SU-DHL-6 (cell line): ENCODE measurements at regions not wholly inside any gene's neighbourhood (a gene's known extent, or its start where the extent isn't known, plus 50 kb on each side); places are given as distances from the start of the nearest gene placed in this dataset.

ENCODE experiments used
- H2AFZ ChIP-seq: fragments of 200-600 bp; sonication (generic); 2 replicates; pipeline ENCODE4 v1.6.1; 2014; ENCODE audit warnings: low read depth, mild to moderate bottlenecking, moderate library complexity, mixed read lengths, antibody characterized with exemption, low read length; ENCODE audit not compliant: severe bottlenecking
- H3F3A ChIP-seq: fragments of 200-600 bp; shearing (Covaris generic); 2 replicates; pipeline ENCODE4 v1.6.0; 2016; ENCODE audit warnings: antibody characterized with exemption, mild to moderate bottlenecking; ENCODE audit not compliant: insufficient read depth
- H3K27ac ChIP-seq: fragments of 200-600 bp; sonication (generic); 2 replicates; pipeline ENCODE4 v1.5.1; 2016; ENCODE audit warnings: low read depth, mild to moderate bottlenecking, low read length, moderate library complexity, mixed read lengths
- H3K27me3 ChIP-seq: fragments of 200-600 bp; sonication (generic), shearing (Covaris generic); 2 replicates; pipeline ENCODE4 v1.6.0; 2014; ENCODE audit warnings: mild to moderate bottlenecking, low read length
- H3K36me3 ChIP-seq: fragments of 200-600 bp; sonication (generic); 2 replicates; pipeline ENCODE4 v1.6.1; 2014; ENCODE audit warnings: mild to moderate bottlenecking, low read length, mixed read lengths
- H3K4me2 ChIP-seq: fragments of 300-600, 200-600 bp; shearing (Covaris generic), sonication (generic); 2 replicates; pipeline ENCODE4 v1.6.0; 2014; ENCODE audit warnings: low read length, low read depth, mild to moderate bottlenecking; ENCODE audit not compliant: poor library complexity, severe bottlenecking
- H3K4me3 ChIP-seq: fragments of 200-600 bp; sonication (generic); 2 replicates; pipeline ENCODE4 v1.5.1; 2014; ENCODE audit warnings: antibody characterized with exemption, low read length, mild to moderate bottlenecking, mixed read lengths; ENCODE audit not compliant: insufficient read depth, poor library complexity, severe bottlenecking
- H3K79me2 ChIP-seq: fragments of 200-600 bp; sonication (generic); 2 replicates; pipeline ENCODE4 v1.6.1; 2014; ENCODE audit warnings: mild to moderate bottlenecking, low read length, moderate library complexity; ENCODE audit not compliant: insufficient read depth
- H3K9ac ChIP-seq: fragments of 200-600 bp; sonication (generic); 2 replicates; pipeline ENCODE4 v1.7.0; 2014; ENCODE audit warnings: mild to moderate bottlenecking, low read length
- H3K9me2 ChIP-seq: fragments of 200-600 bp; sonication (generic); replicated peaks from 2 replicates; pipeline ENCODE4 v1.6.1; 2014; ENCODE audit warnings: low read length; ENCODE audit not compliant: insufficient read depth
- H3K9me3 ChIP-seq: fragments of 200-600 bp; sonication (generic); 2 replicates; pipeline ENCODE4 v1.6.1; 2014; ENCODE audit warnings: low read length, mixed read lengths; ENCODE audit not compliant: insufficient read depth
- H4K20me1 ChIP-seq: fragments of 200-600 bp; sonication (generic); 2 replicates; pipeline ENCODE4 v1.6.1; 2014; ENCODE audit warnings: low read depth, mild to moderate bottlenecking, antibody characterized with exemption, low read length, moderate library complexity, mixed read lengths
- CTCF ChIP-seq: fragments of 200-600 bp; sonication (generic); IDR thresholded peaks from one replicate; pipeline ENCODE4 v1.5.1; 2017; ENCODE audit warnings: antibody characterized with exemption, mild to moderate bottlenecking, low read length, moderate library complexity; ENCODE audit not compliant: insufficient read depth, poor library complexity, severe bottlenecking
- EZH2phosphoT487 ChIP-seq: fragments of 200-600 bp; sonication (generic), shearing (Covaris generic); conservative IDR thresholded peaks from 2 replicates; pipeline ENCODE4 v1.6.1; 2018; ENCODE audit warnings: mild to moderate bottlenecking, antibody characterized with exemption, low read length, moderate library complexity, mixed read lengths

- no peaks in the 10 kb centered on the region for H4K20me1 ChIP-seq
- no peaks in the 10 kb centered on the region for H3F3A ChIP-seq
- no peaks in the 10 kb centered on the region for H3K79me2 ChIP-seq
- no peak overlapping the region for H3K9ac ChIP-seq
- no peaks in the 10 kb centered on the region for H3K36me3 ChIP-seq
- H3K27me3 ChIP-seq: no peaks in the 10 kb centered on the region
- no peak overlapping the region for H2AFZ ChIP-seq
- TF ChIP-seq CTCF (no peak), EZH2phosphoT487 (no peak)
- no peaks in the 10 kb centered on the region for H3K9me2 ChIP-seq
- H3K4me2 ChIP-seq: no peak overlapping the region
- no peak overlapping the region for H3K4me3 ChIP-seq
- H3K9me3 ChIP-seq: no peaks in the 10 kb centered on the region
- H3K27ac ChIP-seq: no peak overlapping the region
Observed at GRCh38 chr14:22255017-22255950, 333.7 kb downstream of the DAD1 start.

GRCh38 chr14:22252686-22253085 lies 336.3 kb downstream of the DAD1 start:
- Histone ChIP-seq H3K4me3 (no peak overlapping the region), H3K27ac (no peak overlapping the region), H4K20me1 (no peaks in the 10 kb centered on the region), H3K9me2 (no peaks in the 10 kb centered on the region), H3F3A (no peaks in the 10 kb centered on the region), H3K9ac (no peak overlapping the region), H3K4me2 (no peak overlapping the region), H2AFZ (no peak overlapping the region), H3K36me3 (no peaks in the 10 kb centered on the region), H3K27me3 (no peaks in the 10 kb centered on the region), H3K79me2 (no peaks in the 10 kb centered on the region), H3K9me3 (no peaks in the 10 kb centered on the region)
- TF ChIP-seq CTCF: no peak
- TF ChIP-seq EZH2phosphoT487: no peak

GRCh38 chr14:22251090-22251489 lies 337.9 kb downstream of the DAD1 start:
- H4K20me1 ChIP-seq: no peaks in the 10 kb centered on the region
- no peaks in the 10 kb centered on the region for H3K36me3 ChIP-seq
- H3K9me2 ChIP-seq: no peaks in the 10 kb centered on the region
- no peaks in the 10 kb centered on the region for H3K27me3 ChIP-seq
- no peaks in the 10 kb centered on the region for H3K9me3 ChIP-seq
- H3K9ac ChIP-seq: no peak overlapping the region
- TF ChIP-seq CTCF (no peak), EZH2phosphoT487 (no peak)
- H2AFZ ChIP-seq: no peak overlapping the region
- H3K4me2 ChIP-seq: no peak overlapping the region
- H3K79me2 ChIP-seq: no peaks in the 10 kb centered on the region
- H3F3A ChIP-seq: no peaks in the 10 kb centered on the region
- no peak overlapping the region for H3K27ac ChIP-seq
- no peak overlapping the region for H3K4me3 ChIP-seq
